ENCODE measurements at regions not wholly inside any gene's neighbourhood (a gene's known extent, or its start where the extent isn't known, plus 50 kb on each side); places are given as distances from the start of the nearest gene placed in this dataset.

- DNase-seq: no peak
Measured at GRCh38 chr11:8321876-8322275, 58.2 kb upstream of the LMO1 start.

GRCh38 chr11:8320076-8320475 lies 56.4 kb upstream of the LMO1 start:
- DNase-seq: no peak

- no peak for DNase-seq
Measured at GRCh38 chr11:8318536-8318935, 54.9 kb upstream of the LMO1 start.

GRCh38 chr11:8317159-8317558 lies 53.5 kb upstream of the LMO1 start:
- no peak for DNase-seq

- no peak for DNase-seq
Measured at GRCh38 chr11:8315954-8316353, 52.3 kb upstream of the LMO1 start.

- no peak for DNase-seq
Measured at GRCh38 chr11:8315463-8315862, 51.8 kb upstream of the LMO1 start.

- no peak for DNase-seq
Measured at GRCh38 chr11:8314916-8315315, 51.2 kb upstream of the LMO1 start.

- DNase-seq: no peak
Measured at GRCh38 chr11:8313504-8314090, 49.9 kb upstream of the LMO1 start.
